Left ventricle myocardium inferior (tissue), 1 donor: ENCODE measurements at regions not wholly inside any gene's neighbourhood (a gene's known extent, or its start where the extent isn't known, plus 50 kb on each side); places are given as distances from the start of the nearest gene placed in this dataset.

Experiments
- DNase-seq: peaks from one replicate; pipeline ENCODE4 v3.0.0-alpha.2; 2020
- H3K27ac ChIP-seq: fragments of 200-600 bp; replicated peaks from 2 replicates; pipeline ENCODE4 v1.8.0; 2021
- H3K27me3 ChIP-seq: fragments of 200-600 bp; 2 replicates; pipeline ENCODE4 v1.8.0; 2021; ENCODE audit warnings: low read depth
- H3K36me3 ChIP-seq: fragments of 200-600 bp; 2 replicates; pipeline ENCODE4 v1.8.0; 2021
- H3K4me1 ChIP-seq: fragments of 200-600 bp; 2 replicates; pipeline ENCODE4 v1.8.0; 2021
- H3K4me3 ChIP-seq: fragments of 200-600 bp; 2 replicates; pipeline ENCODE4 v1.8.0; 2021; ENCODE audit warnings: mild to moderate bottlenecking, moderate library complexity
- H3K9me3 ChIP-seq: fragments of 200-600 bp; replicated peaks from 2 replicates; pipeline ENCODE4 v1.8.0; 2021
- CTCF ChIP-seq: fragments of 200-600 bp; IDR thresholded peaks from 2 replicates; pipeline ENCODE4 v1.8.0; 2021; ENCODE audit warnings: antibody characterized with exemption, mild to moderate bottlenecking, borderline replicate concordance
- intact Hi-C: fragments of 100-400 bp; cut with micrococcal nuclease; formaldehyde crosslinking; loops from one replicate; pipeline ENCODE4 v1.11.0; 2022
- donor health status: DM: no; HTN: yes; CAD: no; lungs with severe emphysema.

GRCh38 chr4:155495572-155496293, 119.0 kb upstream of the MAP9 start:
- intact Hi-C loops: no loop called here

DNA sequence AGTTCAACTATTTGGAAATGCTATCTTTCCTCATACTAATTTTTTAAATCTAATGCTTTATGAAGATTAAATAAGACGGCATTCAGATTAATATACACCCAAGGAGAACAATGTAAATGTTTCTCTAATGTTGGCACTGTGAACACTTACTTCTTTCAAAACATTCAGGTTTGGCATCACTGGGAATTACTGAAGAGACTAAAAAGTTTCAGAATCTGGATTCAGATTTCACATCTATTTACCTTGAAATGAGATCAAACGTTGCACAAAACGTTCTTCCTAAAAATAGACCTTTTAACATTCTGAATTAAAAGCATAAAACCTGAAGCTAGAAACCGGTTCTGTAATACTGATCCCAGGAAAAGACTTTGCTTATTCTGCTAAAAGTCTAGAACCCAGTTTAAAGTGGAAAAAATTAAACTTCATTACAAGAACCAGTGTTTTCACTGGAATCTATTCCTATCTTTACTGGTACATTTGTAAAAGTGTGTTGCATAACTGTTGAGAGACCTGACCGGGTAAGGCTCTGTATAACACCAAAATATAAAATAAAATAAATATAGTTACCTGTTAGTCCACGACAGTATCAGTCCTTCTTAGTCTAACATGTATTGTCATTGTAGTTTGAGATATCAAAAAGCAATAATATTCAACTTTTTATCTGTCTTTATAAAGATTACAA, 117.4 kb upstream of the MAP9 start:
- Histone ChIP-seq H3K4me1 (peaks cover 16% of the 10 kb centered on the region), H3K27ac (no peak overlapping the region), H3K9me3 (no peaks in the 10 kb centered on the region), H3K36me3 (no peaks in the 10 kb centered on the region), H3K27me3 (no peaks in the 10 kb centered on the region), H3K4me3 (no peak overlapping the region)
- TF ChIP-seq CTCF: no peak
- no peak for DNase-seq
- intact Hi-C loops: no loop called here

More at GRCh38 chr4:155495572-155496293, 119.0 kb upstream of the MAP9 start:
- H3K4me3 ChIP-seq: peak overlapping the region; percentile 53
- no peaks in the 10 kb centered on the region for H3K9me3 ChIP-seq
- no peaks in the 10 kb centered on the region for H3K27me3 ChIP-seq
- H3K27ac ChIP-seq: peak overlapping the region; percentile 66
- H3K4me1 ChIP-seq: peaks cover 16% of the 10 kb centered on the region
- no peak for TF ChIP-seq CTCF
- no peaks in the 10 kb centered on the region for H3K36me3 ChIP-seq
- no peak for DNase-seq

- intact Hi-C loops: no loop called here
- DNase-seq: no peak
- no peak overlapping the region for H3K27ac ChIP-seq
- no peaks in the 10 kb centered on the region for H3K36me3 ChIP-seq
- H3K9me3 ChIP-seq: no peaks in the 10 kb centered on the region
- H3K4me3 ChIP-seq: no peak overlapping the region
- H3K4me1 ChIP-seq: peaks cover 14% of the 10 kb centered on the region
- TF ChIP-seq CTCF: no peak
- H3K27me3 ChIP-seq: no peaks in the 10 kb centered on the region
These were observed 114.8 kb upstream of the MAP9 start for GRCh38 chr4:155491336-155492120.

DNA sequence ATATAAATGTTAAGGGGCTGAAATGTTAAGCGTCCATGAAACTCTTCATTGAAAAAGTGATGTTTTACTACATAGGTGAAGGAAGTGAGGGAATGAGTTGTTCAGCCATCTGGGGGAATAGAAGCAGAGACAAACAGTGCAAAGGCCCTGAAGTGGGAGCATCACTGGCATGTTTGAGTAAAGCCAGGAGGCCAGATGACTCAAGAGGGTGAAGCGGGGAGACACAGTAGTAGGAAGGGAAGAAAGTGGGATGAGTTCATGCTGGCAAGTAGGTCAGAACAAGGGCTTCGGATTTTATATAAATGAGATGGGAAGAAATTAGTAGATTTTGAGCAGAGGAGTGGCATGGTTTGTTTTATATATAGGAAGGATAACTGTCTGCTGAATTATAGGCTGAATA, 112.5 kb upstream of the MAP9 start:
- intact Hi-C loops: no loop called here
- H3K36me3 ChIP-seq: no peaks in the 10 kb centered on the region
- no peak overlapping the region for H3K4me3 ChIP-seq
- DNase-seq: no peak
- TF ChIP-seq CTCF: no peak
- no peaks in the 10 kb centered on the region for H3K9me3 ChIP-seq
- no peaks in the 10 kb centered on the region for H3K27me3 ChIP-seq
- H3K27ac ChIP-seq: no peak overlapping the region
- no peaks in the 10 kb centered on the region for H3K4me1 ChIP-seq

- no peak for TF ChIP-seq CTCF
- no peak overlapping the region for H3K27ac ChIP-seq
- intact Hi-C loops: no loop called here
- no peaks in the 10 kb centered on the region for H3K9me3 ChIP-seq
- no peaks in the 10 kb centered on the region for H3K36me3 ChIP-seq
- H3K4me1 ChIP-seq: no peaks in the 10 kb centered on the region
- H3K4me3 ChIP-seq: no peak overlapping the region
- no peaks in the 10 kb centered on the region for H3K27me3 ChIP-seq
- DNase-seq: no peak
These were observed 111.9 kb upstream of the MAP9 start for GRCh38 chr4:155488691-155489090.
